Neural progenitor cell (in vitro differentiated cells): ENCODE measurements at regions not wholly inside any gene's neighbourhood (a gene's known extent, or its start where the extent isn't known, plus 50 kb on each side); places are given as distances from the start of the nearest gene placed in this dataset.

Experiments
- CTCF ChIP-seq: fragments of 200-600 bp; sonication (generic); IDR thresholded peaks from 2 replicates; pipeline ENCODE4 v1.5.1; 2017; ENCODE audit warnings: antibody characterized with exemption, mild to moderate bottlenecking
- EZH2 ChIP-seq: fragments of 200-600 bp; sonication (generic); IDR thresholded peaks from 2 replicates; pipeline ENCODE4 v1.6.1; 2017; ENCODE audit warnings: antibody characterized with exemption, mild to moderate bottlenecking, moderate library complexity

GRCh38 chr4:23438764-23439163 lies 451.1 kb downstream of the PPARGC1A start:
- TF ChIP-seq CTCF (no peak), EZH2 (no peak)
